ENCODE measurements at regions not wholly inside any gene's neighbourhood (a gene's known extent, or its start where the extent isn't known, plus 50 kb on each side); places are given as distances from the start of the nearest gene placed in this dataset.

- DNase-seq (ENCODE audit: low read depth, low spot score) = no peak
These were observed 129.2 kb downstream of the RPS24 start for GRCh38 chr10:78162853-78163252.

GRCh38 chr10:78164702-78165101 is 131.0 kb downstream of the RPS24 start:
- no peak for DNase-seq (ENCODE audit: low read depth, low spot score)

- DNase-seq (ENCODE audit: low read depth, low spot score) = no peak
These were observed 131.5 kb downstream of the RPS24 start for GRCh38 chr10:78165172-78165571.

GRCh38 chr10:78165617-78166016 is 132.0 kb downstream of the RPS24 start:
- DNase-seq (ENCODE audit: low read depth, low spot score) = no peak

GRCh38 chr10:78166261-78166660 is 132.6 kb downstream of the RPS24 start:
- DNase-seq (ENCODE audit: low read depth, low spot score) = no peak

GRCh38 chr10:78169214-78169613 is 135.6 kb downstream of the RPS24 start:
- DNase-seq (ENCODE audit: low read depth, low spot score) = no peak

GRCh38 chr10:78170026-78170475 is 136.4 kb downstream of the RPS24 start:
- no peak for DNase-seq (ENCODE audit: low read depth, low spot score)

GRCh38 chr10:78171633-78172400 is 138.2 kb downstream of the RPS24 start:
- no peak for DNase-seq (ENCODE audit: low read depth, low spot score)

GRCh38 chr10:78173360-78174015 is 139.8 kb downstream of the RPS24 start:
- DNase-seq (ENCODE audit: low read depth, low spot score) = no peak

- DNase-seq (ENCODE audit: low read depth, low spot score) = no peak
These were observed 141.9 kb downstream of the RPS24 start for GRCh38 chr10:78175444-78176015.

GRCh38 chr10:78176320-78177317 is 143.0 kb downstream of the RPS24 start:
- no peak for DNase-seq (ENCODE audit: low read depth, low spot score)

- DNase-seq (ENCODE audit: low read depth, low spot score) = no peak
These were observed 144.0 kb downstream of the RPS24 start for GRCh38 chr10:78177491-78178185.

GRCh38 chr10:78178397-78178796 is 144.7 kb downstream of the RPS24 start:
- DNase-seq (ENCODE audit: low read depth, low spot score) = no peak

GRCh38 chr10:78178940-78179339 is 145.3 kb downstream of the RPS24 start:
- DNase-seq (ENCODE audit: low read depth, low spot score) = no peak

GRCh38 chr10:78179886-78180705 is 146.4 kb downstream of the RPS24 start:
- no peak for DNase-seq (ENCODE audit: low read depth, low spot score)

GRCh38 chr10:78181381-78182055 is 147.9 kb downstream of the RPS24 start:
- no peak for DNase-seq (ENCODE audit: low read depth, low spot score)

- DNase-seq (ENCODE audit: low read depth, low spot score) = no peak
These were observed 149.2 kb downstream of the RPS24 start for GRCh38 chr10:78182841-78183240.

GRCh38 chr10:78184851-78185692 is 151.4 kb downstream of the RPS24 start:
- DNase-seq (ENCODE audit: low read depth, low spot score) = no peak

GRCh38 chr10:78185693-78186055 is 152.0 kb downstream of the RPS24 start:
- DNase-seq (ENCODE audit: low read depth, low spot score) = no peak

All from brain pericyte (primary cell).